ENCODE measurements at regions not wholly inside any gene's neighbourhood (a gene's known extent, or its start where the extent isn't known, plus 50 kb on each side); places are given as distances from the start of the nearest gene placed in this dataset.

DNA sequence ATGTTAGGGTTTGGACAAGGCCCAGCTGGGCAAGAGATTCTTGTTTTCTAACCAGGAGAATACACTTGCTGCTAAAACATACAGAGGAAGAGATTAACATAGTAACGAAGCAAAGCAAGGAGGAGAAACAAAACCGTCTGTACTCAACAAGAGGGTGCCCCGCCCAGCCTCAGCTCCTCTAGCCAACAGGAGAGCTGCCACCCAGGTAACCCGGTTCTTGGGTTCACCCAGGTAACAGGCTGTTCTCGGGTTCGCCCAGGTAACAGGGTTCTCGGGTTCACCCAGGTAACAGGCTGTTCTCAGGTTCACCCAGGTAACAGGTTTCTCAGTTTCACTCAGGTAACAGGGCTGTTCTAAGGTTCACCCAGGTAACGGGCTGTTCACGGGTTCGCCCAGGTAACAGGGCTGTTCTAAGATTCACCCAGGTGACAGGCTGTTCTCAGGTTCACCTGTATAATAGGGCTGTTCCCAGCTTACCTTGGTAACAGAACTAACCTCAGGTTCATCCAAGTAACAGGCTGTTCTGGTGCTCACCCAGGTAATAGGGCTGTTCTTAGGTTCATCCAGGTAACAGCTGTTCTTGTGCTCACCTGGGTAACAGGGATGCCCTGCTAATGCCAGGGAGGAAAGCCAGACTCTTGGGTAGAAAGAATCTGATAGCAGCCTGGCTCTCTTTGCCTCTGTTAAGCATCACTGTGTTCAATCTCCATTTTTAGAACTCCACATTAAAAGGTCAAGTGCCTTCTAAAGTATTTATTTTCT is 271.6 kb downstream of the SYK start:
- Mint-ChIP-seq H3K27me3 (peaks cover 7% of the 10 kb centered on the region), H3K27ac (no peak overlapping the region), H3K36me3 (peaks cover 2% of the 10 kb centered on the region), H3K4me3 (no peak overlapping the region), H3K4me1 (peaks cover 9% of the 10 kb centered on the region), H3K9me3 (peaks cover 1% of the 10 kb centered on the region)
- no peak for DNase-seq

DNA sequence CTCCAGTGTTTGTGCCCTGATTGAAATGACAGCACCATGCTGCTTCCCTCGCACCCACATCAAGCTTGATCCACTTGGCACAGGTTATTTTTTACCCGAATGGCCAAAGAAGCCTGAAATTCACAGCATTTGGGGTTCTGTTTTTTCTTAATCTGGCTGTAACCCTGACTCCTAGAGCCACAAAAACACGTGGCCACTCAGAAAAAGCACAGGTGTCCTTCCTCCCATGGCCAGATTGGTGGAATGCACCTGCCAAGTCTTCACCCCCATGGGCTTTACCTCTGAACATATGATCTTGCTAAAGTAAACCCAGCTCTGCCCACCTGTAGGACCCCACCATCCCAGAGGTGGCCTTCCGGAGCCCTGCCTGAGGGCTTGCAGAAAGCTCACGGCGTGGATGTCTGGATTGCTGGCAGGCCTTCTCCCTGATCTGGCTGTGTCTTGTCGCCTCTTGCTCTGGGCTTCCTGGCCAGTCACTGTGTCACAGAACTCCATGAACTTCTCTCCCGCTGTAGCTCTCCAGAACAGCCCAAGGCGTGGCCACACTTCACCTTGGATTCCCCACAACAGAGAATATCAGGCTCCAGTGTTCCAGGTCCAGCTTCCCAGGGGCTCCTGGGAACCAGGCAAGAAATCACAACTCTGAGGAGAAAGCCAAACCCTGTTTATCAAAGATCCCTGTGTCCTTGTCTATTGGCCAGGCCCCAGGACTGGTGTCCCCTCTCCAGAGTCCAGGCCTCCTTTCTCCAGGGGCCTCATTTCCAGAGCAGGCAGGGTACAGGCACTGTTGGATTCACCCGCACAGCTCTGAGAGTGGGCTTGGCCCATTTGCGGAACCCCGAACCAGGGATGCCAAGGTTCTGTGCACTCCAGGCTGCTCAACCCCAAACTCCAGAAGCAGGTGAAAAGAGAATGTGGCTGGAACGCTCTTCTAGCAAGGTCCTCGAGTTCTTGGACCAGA is 272.5 kb downstream of the SYK start:
- peaks cover 2% of the 10 kb centered on the region for H3K36me3 Mint-ChIP-seq
- no peak for DNase-seq
- H3K9me3 Mint-ChIP-seq, result no peaks in the 10 kb centered on the region
- no peak overlapping the region for H3K27ac Mint-ChIP-seq
- peaks cover 7% of the 10 kb centered on the region for H3K27me3 Mint-ChIP-seq
- H3K4me1 Mint-ChIP-seq, result peaks cover 9% of the 10 kb centered on the region
- H3K4me3 Mint-ChIP-seq, result no peak overlapping the region

DNA sequence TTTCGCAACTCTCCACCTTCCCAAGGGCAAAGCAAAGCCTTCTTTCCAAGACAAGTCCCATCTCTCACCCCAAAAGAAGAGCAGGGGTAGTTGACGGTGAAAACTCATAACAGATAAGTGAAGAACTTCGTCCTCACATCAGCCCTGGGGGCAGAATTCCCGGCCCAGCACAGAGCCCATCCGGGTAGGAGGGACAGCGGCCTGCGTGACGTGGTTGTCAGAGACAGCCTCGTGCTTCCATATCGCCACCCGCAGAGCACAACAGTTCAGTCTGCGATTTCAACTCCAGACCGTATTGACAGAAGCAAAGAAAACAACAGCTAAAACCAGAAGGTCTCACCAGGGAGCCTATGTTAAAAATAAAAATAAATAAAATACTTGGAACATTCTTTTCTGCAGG is 273.2 kb downstream of the SYK start:
- Mint-ChIP-seq H3K4me3 (no peak overlapping the region), H3K4me1 (peaks cover 9% of the 10 kb centered on the region), H3K27me3 (peaks cover 7% of the 10 kb centered on the region), H3K36me3 (no peaks in the 10 kb centered on the region), H3K27ac (no peak overlapping the region), H3K9me3 (no peaks in the 10 kb centered on the region)
- no peak for DNase-seq

DNA sequence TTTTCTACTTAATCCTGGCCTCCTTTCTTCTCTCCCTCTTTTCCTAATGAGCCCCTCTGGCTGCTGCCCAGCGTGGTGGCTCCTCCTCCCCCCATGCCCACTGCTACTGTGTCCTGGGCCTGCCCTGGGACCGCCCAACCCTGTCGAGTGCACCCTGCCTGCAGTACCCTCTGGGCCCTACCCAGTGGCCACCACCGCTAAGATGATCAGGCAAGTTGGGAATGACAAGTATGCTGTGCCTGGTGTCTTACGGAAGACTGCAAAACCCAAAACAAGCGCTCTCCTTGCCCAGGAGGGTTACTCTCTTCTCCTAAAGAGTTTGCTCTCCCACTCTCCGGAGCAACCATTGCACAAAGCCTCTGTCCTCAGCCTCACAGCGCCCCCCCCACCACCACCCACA is 273.7 kb downstream of the SYK start:
- no peaks in the 10 kb centered on the region for H3K36me3 Mint-ChIP-seq
- H3K4me3 Mint-ChIP-seq, result no peak overlapping the region
- H3K9me3 Mint-ChIP-seq, result no peaks in the 10 kb centered on the region

DNA sequence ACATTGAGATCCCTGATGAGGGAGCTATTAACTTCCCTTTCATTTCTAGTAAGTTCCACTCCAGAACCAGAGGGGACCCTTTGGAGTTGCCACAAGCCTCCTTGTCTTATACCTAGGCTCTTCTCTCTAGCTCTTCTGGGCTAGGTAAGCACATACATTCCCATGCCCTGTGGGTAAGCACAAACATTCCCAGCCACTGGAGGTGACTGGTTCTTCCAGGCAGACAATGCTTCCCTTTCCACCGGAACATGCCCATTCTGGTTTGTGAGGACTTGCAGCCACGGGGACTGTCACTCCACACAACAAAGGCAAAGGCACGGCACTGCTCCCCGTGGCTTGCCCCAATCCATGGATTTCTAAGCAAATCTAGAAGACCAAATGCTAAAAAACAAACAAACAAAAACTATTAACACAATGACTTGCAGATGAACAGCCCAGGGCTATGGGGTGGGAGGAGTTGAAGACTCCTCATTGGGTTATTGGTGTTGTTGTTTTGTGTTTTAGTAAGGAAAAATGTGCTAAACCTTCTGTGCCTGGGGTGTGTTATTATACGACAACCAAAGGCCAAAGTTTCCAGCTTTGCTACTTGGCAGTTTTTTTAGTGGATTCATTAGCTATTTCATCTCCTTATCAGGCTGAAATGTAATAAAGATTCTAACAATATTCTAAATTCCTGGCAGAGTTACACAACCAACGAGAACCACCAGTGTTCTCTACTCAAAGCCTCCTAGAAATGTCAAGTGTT is 276.2 kb downstream of the SYK start:
- Mint-ChIP-seq H3K4me1 (no peaks in the 10 kb centered on the region), H3K27me3 (peaks cover 7% of the 10 kb centered on the region), H3K4me3 (no peak overlapping the region), H3K27ac (no peak overlapping the region), H3K36me3 (no peaks in the 10 kb centered on the region), H3K9me3 (peaks cover 1% of the 10 kb centered on the region)
- no peak for DNase-seq

More for the DNA sequence above, 273.7 kb downstream of the SYK start:
- Mint-ChIP-seq H3K4me1 (peaks cover 9% of the 10 kb centered on the region), H3K27me3 (peaks cover 7% of the 10 kb centered on the region), H3K27ac (no peak overlapping the region)
- no peak for DNase-seq

DNA sequence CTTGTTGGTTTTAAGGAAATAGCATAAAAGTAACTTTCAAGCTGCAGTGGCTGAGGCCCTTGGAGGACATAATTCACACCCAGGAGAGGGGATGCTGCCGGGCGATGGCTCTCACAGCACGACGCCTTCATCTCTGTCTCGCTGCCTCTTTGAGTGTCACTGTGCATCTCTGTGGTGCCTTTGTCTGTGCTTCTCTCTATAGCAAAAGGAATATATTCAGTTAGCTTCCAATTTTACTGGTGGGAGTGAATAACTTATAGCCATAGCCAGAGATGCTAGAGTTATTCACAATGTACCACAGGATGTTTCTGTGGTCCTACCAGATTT is 276.7 kb downstream of the SYK start:
- peaks cover 7% of the 10 kb centered on the region for H3K27me3 Mint-ChIP-seq
- H3K36me3 Mint-ChIP-seq, result no peaks in the 10 kb centered on the region
- DNase-seq, result no peak
- peaks cover 1% of the 10 kb centered on the region for H3K9me3 Mint-ChIP-seq
- no peaks in the 10 kb centered on the region for H3K4me1 Mint-ChIP-seq
- no peak overlapping the region for H3K4me3 Mint-ChIP-seq
- H3K27ac Mint-ChIP-seq, result no peak overlapping the region

DNA sequence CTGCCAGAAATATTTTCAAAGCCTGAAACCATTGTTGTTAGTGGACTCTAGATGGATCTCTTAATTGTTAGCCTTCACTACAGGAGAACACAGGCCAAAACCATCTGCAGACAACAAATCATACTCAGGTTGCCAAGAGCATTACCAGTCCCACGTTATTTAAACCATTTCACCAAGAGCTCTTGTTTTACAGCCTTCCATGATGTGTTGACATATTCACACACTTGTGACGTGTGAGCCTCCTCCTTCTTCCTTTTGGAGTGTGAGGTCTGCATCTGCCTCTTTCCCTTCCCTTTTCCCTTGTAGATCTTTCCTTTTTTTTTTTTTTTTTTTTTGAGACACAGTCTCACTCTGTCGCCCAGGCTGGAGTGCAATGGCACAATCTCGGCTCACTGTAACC is 279.0 kb downstream of the AUH start:
- H3K36me3 Mint-ChIP-seq, result no peaks in the 10 kb centered on the region
- peaks cover 1% of the 10 kb centered on the region for H3K9me3 Mint-ChIP-seq
- no peak overlapping the region for H3K4me3 Mint-ChIP-seq
- H3K27ac Mint-ChIP-seq, result peak overlapping the region; percentile 9
- H3K4me1 Mint-ChIP-seq, result peaks cover 3% of the 10 kb centered on the region
- H3K27me3 Mint-ChIP-seq, result peaks cover 4% of the 10 kb centered on the region
- no peak for DNase-seq

DNA sequence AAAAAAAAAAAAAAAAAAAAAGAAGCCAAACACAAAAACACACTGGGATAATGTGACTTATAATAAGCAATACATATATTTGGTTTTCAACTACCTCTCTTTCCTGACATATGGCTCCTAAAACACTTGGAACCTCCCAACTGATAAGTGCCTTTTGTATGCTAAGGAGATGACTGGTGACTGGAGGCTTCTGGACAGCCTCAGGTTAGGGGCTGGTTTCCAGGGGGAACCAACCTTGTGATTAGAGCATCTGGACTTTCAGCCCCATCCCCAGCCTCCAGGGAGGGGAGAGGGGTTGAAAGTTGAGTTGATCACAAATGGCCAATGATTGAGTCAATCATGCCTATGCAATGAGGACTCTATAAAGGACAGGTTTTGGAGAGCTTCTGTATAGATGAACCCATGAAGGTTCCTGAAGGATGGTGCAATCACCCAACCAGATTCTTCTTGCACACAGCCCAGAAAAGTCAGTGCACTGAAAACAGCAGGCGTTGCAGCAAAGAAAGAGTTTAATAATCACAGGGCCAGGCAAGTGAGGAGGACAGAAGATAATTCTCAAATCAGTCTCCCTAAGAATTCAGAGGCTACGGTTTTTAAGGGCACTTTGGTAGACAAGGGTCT is 276.7 kb downstream of the AUH start:
- DNase-seq, result no peak
- Mint-ChIP-seq H3K4me3 (no peak overlapping the region), H3K4me1 (peaks cover 6% of the 10 kb centered on the region), H3K27ac (no peak overlapping the region), H3K9me3 (peaks cover 1% of the 10 kb centered on the region), H3K36me3 (no peaks in the 10 kb centered on the region), H3K27me3 (peaks cover 4% of the 10 kb centered on the region)

DNA sequence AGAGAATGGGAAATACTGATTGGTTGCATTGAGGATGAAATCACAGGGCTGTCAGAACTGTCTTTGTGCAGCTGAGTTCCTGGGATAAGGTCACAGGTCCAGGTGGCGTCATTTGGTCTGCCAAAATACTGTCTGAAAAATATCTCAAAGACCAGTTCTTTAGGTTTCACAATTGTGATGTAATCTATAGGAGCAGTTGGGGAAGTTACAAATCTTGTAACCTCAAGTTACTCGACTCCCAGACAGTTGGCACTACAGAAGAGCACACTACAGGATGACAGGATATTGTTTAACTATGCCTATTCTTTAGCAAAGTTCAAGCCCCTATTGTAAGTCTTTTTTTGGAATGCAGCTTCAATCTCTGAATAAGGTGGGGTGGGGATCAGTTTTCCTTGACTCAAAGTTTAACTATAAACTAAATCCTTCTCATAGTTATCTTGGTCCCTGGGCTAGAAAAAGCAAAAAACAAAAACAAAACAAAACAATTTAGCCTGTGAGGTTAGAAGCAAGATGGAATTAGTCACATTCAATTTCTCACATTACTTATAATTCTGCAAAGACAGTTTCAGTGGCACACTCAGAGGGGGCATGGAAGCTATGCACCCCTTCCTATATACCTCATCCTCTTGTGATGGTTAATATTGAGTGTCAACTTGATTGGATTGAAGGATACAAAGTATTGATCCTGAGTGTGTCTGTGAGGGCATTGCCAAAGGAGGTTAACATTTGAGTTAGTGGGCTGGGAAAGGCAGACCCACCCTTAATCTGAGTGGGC is 276.0 kb downstream of the AUH start:
- peaks cover 6% of the 10 kb centered on the region for H3K4me1 Mint-ChIP-seq
- peaks cover 4% of the 10 kb centered on the region for H3K27me3 Mint-ChIP-seq
- no peaks in the 10 kb centered on the region for H3K36me3 Mint-ChIP-seq
- DNase-seq, result no peak
- H3K4me3 Mint-ChIP-seq, result no peak overlapping the region
- no peak overlapping the region for H3K27ac Mint-ChIP-seq
- peaks cover 1% of the 10 kb centered on the region for H3K9me3 Mint-ChIP-seq

DNA sequence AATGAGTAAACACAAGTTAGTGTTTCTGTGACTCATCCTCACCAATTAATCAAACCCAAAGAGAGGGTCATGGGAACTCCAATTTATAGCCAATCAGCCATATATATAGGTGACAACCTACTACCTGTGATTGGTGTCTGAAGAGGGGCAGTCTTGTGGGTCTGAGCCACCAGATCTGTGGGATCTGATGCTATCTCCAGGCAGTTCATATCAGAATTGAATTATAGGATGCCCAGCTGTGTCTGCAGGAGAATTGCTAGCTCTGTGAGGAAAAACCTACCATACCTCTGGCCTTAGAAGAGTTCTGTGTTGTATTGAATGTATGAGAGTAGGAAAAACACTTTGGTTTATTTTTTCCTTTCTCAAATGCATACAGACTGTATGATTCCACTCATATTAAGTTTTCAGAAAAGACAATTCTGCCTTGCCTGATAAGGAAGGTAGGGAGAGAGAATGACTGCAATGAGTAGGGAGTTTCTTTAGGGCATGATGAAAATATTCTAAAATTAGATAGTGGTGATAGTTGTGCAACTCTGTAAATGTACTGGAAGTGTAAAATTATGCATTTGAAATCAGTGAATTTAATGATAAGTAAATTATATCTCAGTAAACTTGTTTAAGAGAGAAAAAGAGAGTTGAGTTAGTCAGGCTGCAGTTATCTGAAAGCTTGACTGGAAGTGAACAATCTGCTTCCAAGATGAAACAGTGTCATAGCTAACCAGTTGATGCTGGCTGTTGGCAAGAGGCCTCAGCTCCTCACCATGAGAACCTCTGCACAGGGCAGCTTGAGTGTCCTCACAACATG is 274.9 kb downstream of the AUH start:
- H3K9me3 Mint-ChIP-seq, result peaks cover 1% of the 10 kb centered on the region
- H3K36me3 Mint-ChIP-seq, result no peaks in the 10 kb centered on the region
- H3K4me3 Mint-ChIP-seq, result no peak overlapping the region
- H3K27ac Mint-ChIP-seq, result no peak overlapping the region
- H3K27me3 Mint-ChIP-seq, result peaks cover under 1% of the 10 kb centered on the region
- H3K4me1 Mint-ChIP-seq, result peaks cover 6% of the 10 kb centered on the region
- DNase-seq, result no peak

DNA sequence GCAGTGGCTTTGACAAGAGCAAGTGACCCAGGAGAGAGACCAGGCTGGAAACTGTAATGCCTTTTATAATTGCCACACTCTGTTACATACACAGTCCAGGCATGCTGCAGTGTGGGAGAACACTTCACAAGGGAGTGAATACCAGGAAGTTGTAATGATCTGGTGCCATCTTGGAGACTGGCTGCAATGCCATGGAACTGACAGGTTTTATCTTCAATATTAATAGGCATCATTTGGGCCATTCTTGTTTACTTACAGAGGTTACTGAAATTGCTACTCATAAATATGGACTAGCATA is 274.3 kb downstream of the AUH start:
- Mint-ChIP-seq H3K4me1 (peaks cover 6% of the 10 kb centered on the region), H3K27ac (no peak overlapping the region), H3K36me3 (no peaks in the 10 kb centered on the region), H3K4me3 (no peak overlapping the region), H3K27me3 (no peaks in the 10 kb centered on the region), H3K9me3 (no peaks in the 10 kb centered on the region)
- DNase-seq, result no peak

DNA sequence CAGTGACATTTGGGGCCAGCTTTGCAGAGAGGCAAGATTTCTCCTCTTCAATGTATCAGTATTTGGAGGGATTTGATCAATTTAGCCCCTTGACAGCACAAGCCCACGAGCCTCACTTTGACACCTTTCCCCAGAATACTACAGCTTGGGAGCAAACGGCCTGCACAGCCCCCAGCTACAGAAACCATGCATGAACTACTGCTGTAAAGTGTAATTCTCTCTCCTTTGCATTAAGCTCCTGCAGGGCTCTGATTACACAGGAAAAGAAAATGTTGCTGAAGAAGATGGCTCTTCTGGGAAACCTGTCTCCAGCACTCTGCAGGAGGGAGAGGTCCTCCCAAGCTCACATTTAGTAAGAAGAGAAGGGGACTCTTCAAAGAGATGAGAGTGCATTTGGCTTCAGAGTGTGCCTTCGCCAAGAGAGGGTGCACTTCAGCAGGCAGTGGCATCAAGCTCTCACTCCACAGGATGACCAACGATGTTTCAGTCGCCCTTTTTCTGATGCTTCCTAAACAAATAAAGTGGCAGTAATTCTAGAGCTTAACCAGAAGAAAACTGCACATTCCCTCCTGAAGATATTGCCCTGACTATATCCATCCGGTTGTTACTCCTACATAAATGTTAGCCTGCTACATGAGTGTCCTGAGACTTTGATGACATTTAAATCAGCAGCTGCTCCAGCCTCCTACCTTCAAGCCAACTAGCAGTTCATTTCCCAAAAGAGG is 272.2 kb downstream of the AUH start:
- Mint-ChIP-seq H3K4me3 (no peak overlapping the region), H3K9me3 (peaks cover 8% of the 10 kb centered on the region), H3K27ac (no peak overlapping the region), H3K36me3 (peaks cover 6% of the 10 kb centered on the region), H3K27me3 (no peaks in the 10 kb centered on the region), H3K4me1 (peaks cover 6% of the 10 kb centered on the region)
- DNase-seq, result no peak

DNA sequence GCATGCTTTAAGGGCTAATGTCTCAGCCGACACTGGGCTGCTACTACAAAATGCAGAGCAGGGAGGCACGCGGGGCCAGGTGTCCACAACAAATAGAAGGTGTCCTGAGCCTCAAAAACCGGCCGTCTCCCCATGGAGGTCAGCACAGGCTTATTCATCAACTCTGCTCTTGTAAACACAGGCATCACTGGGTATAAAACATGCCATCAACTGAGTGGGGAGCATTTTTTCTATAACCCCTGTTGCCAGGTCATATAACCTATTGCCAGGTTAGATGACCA is 271.6 kb downstream of the AUH start:
- peaks cover 10% of the 10 kb centered on the region for H3K9me3 Mint-ChIP-seq
- H3K4me3 Mint-ChIP-seq, result no peak overlapping the region

More for the DNA sequence above, 271.6 kb downstream of the AUH start:
- Mint-ChIP-seq H3K36me3 (peaks cover 6% of the 10 kb centered on the region), H3K27me3 (no peaks in the 10 kb centered on the region), H3K27ac (no peak overlapping the region), H3K4me1 (peaks cover 6% of the 10 kb centered on the region)
- DNase-seq, result no peak

All from activated naive CD8-positive, alpha-beta T cell treated with anti-CD3 and anti-CD28 coated beads for 36 hours (primary cell).